Spleen (tissue), 11 donors: ENCODE measurements at regions not wholly inside any gene's neighbourhood (a gene's known extent, or its start where the extent isn't known, plus 50 kb on each side); places are given as distances from the start of the nearest gene placed in this dataset.

ENCODE experiments used
- DNase-seq: peaks from one replicate; pipeline ENCODE4 v3.0.0-alpha.2; 2020
- H3K27ac ChIP-seq, 8 donors: fragments of 200-600 bp; sonication (generic) in 7 of 8; 1 replicate in 4 of 8; 2 replicates in 4 of 8; pipeline versions ENCODE4 v1.5.0 to v1.8.0; 2016 to 2021; ENCODE audit warnings: inconsistent platforms in 4 of 8, mild to moderate bottlenecking in 4 of 8, moderate library complexity in 1 of 8
- H3K27me3 ChIP-seq, 7 donors: fragments of 200-600 bp; sonication (generic) in 6 of 7; replicated peaks in 1 of 7; 1 replicate in 4 of 7; 2 replicates in 3 of 7; pipeline versions ENCODE4 v1.5.0 to v1.8.0; 2016 to 2021; ENCODE audit warnings: inconsistent platforms in 3 of 7, mild to moderate bottlenecking in 1 of 7
- H3K36me3 ChIP-seq, 6 donors: fragments of 200-600 bp; sonication (generic) in 5 of 6; 1 replicate in 4 of 6; 2 replicates in 2 of 6; pipeline versions ENCODE4 v1.5.0 to v1.8.0; 2016 to 2021; ENCODE audit warnings: inconsistent platforms in 2 of 6
- H3K4me1 ChIP-seq, 6 donors: fragments of 200-600 bp; sonication (generic) in 5 of 6; 1 replicate in 3 of 6; 2 replicates in 3 of 6; pipeline versions ENCODE4 v1.5.0 to v1.8.0; 2016 to 2021; ENCODE audit warnings: inconsistent platforms in 3 of 6
- H3K4me3 ChIP-seq, 8 donors: fragments of 200-600 bp; sonication (generic) in 7 of 8; 1 replicate in 4 of 8; 2 replicates in 4 of 8; pipeline versions ENCODE4 v1.5.0 to v1.8.0; 2016 to 2021; ENCODE audit warnings: inconsistent platforms in 4 of 8, mild to moderate bottlenecking in 4 of 8, moderate library complexity in 2 of 8
- H3K9me3 ChIP-seq, 8 donors: fragments of 200-600 bp; sonication (generic) in 7 of 8; 1 replicate in 4 of 8; 2 replicates in 4 of 8; pipeline versions ENCODE4 v1.5.0 to v1.8.0; 2016 to 2021; ENCODE audit warnings: inconsistent platforms in 4 of 8
- POLR2A ChIP-seq, 3 donors: fragments of 450-650 bp; IDR thresholded peaks; one replicate each; pipeline ENCODE4 v1.5.1; 2017; ENCODE audit warnings: antibody characterized with exemption in 3 of 3, mild to moderate bottlenecking in 1 of 3
- POLR2AphosphoS5 ChIP-seq, 3 donors: sonication (generic); formaldehyde crosslinking; IDR thresholded peaks; one replicate each; pipeline ENCODE4 v1.5.1; 2017; ENCODE audit warnings: antibody characterized with exemption in 3 of 3
- WGBS, 5 donors: extraction: QIAGEN DNeasy Blood & Tissue Kit in 3 of 5; methylation state at CpG; one replicate each; pipeline versions ENCODE4 v1.1.5 to v1.1.7; 2013 to 2018; 5-methylcytosine and 5-hydroxymethylcytosine counted together
- intact Hi-C: fragments of 100-400 bp; cut with DNase I; formaldehyde crosslinking; loops from one replicate; pipeline ENCODE4 v1.15.0; 2023; ENCODE audit warnings: low total_unique reads
- TF ChIP-seq, protein P1 (sequence below), 11 experiments: fragments of 200-600 bp in 7 of 11; fragments of 450-650 bp in 4 of 11; sonication (generic) in 4 of 11; IDR thresholded peaks in 8 of 11; conservative IDR thresholded peaks in 3 of 11; 1 replicate in 7 of 11; 2 replicates in 4 of 11; pipeline versions ENCODE4 v1.4.0 to v1.8.0; 2016 to 2021; ENCODE audit warnings: antibody characterized with exemption in 11 of 11, inconsistent platforms in 4 of 11, mild to moderate bottlenecking in 1 of 11
- donor health status: healthy with polysubstance abuse.
- donor health status: DM: no; HTN: no; CAD: no; lungs with moderate emphysema.
- donor health status: DM: no; HTN: no; CAD: no.
- donor health status: Bipolar disorder and iron deficiency.
- donor health status: healthy.
- donor health status: DM: no; HTN: no; CAD: no.
- donor health status: DM: yes; HTN: yes; CAD: no.

DNA sequence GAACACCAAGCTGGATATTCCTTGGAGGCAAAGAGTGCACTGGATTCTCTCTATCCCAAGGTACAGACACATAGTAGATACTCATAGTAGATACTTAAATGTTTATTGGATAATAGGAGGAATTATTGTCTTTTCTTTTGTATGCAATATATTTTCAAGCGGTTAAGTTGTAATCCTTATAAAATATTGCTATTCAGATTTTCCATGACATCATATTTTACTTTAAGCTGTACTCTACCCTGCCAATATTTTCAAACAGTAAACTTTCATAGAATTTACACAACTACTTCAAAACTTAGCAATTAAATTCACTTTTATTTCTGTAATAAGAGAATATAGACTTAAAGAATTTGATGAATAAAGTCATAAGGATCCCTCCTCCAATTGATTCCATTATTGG is 546.5 kb upstream of the CAMK1G start:
- no peak overlapping the region for H3K27ac ChIP-seq
- peaks cover 0 to 10% (median 6%) of the 10 kb centered on the region in 6 donors for H3K4me1 ChIP-seq
- H3K4me3 ChIP-seq, result no peak overlapping the region
- TF ChIP-seq, protein P1, sequence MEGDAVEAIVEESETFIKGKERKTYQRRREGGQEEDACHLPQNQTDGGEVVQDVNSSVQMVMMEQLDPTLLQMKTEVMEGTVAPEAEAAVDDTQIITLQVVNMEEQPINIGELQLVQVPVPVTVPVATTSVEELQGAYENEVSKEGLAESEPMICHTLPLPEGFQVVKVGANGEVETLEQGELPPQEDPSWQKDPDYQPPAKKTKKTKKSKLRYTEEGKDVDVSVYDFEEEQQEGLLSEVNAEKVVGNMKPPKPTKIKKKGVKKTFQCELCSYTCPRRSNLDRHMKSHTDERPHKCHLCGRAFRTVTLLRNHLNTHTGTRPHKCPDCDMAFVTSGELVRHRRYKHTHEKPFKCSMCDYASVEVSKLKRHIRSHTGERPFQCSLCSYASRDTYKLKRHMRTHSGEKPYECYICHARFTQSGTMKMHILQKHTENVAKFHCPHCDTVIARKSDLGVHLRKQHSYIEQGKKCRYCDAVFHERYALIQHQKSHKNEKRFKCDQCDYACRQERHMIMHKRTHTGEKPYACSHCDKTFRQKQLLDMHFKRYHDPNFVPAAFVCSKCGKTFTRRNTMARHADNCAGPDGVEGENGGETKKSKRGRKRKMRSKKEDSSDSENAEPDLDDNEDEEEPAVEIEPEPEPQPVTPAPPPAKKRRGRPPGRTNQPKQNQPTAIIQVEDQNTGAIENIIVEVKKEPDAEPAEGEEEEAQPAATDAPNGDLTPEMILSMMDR (IDR thresholded peaks at IDR 0.05 in 8 of 11, conservative IDR thresholded peaks at IDR 0.05 in 3 of 11), result no peak
- TF ChIP-seq POLR2A (IDR thresholded peaks at IDR 0.05), result no peak
- no peak for TF ChIP-seq POLR2AphosphoS5 (IDR thresholded peaks at IDR 0.05)
- peaks cover 0 to 8% (median 0%) of the 10 kb centered on the region in 7 donors for H3K27me3 ChIP-seq
- no peaks in the 10 kb centered on the region for H3K36me3 ChIP-seq
- WGBS, 5 donors, result 90 to 98% (median 97%) methylated on average over 1 of the region's 1 CpG
- DNase-seq, result no peak
- no peaks in the 10 kb centered on the region for H3K9me3 ChIP-seq
- intact Hi-C loops, result no loop called here

DNA sequence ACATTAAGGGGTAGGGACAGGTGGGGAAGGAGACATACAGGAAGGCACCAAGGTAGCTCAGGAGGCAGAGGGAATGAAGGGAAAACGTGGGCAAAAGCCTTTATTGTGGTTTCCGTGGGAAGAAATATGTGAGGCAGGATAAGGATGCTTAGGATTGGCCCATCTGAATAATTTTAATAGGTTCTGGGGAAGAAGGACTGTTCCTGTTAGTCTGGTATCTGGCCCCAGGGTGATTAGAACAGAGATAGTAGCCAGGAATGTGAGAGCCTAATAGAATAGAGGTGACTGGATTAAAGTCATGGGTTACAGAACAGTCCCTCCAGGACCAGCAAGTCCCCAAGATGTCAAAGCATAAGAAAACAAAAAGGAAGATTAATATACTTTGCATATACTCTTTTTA is 545.2 kb upstream of the CAMK1G start:
- WGBS, 5 donors, result 13 to 72% (median 25%) methylated on average over 2 of the region's 2 CpGs
- no peak for TF ChIP-seq POLR2AphosphoS5 (IDR thresholded peaks at IDR 0.05)
- no peak for TF ChIP-seq POLR2A (IDR thresholded peaks at IDR 0.05)
- TF ChIP-seq, protein P1 (IDR thresholded peaks at IDR 0.05 in 8 of 11, conservative IDR thresholded peaks at IDR 0.05 in 3 of 11), result no peak
- intact Hi-C loops, result no loop called here

DNA sequence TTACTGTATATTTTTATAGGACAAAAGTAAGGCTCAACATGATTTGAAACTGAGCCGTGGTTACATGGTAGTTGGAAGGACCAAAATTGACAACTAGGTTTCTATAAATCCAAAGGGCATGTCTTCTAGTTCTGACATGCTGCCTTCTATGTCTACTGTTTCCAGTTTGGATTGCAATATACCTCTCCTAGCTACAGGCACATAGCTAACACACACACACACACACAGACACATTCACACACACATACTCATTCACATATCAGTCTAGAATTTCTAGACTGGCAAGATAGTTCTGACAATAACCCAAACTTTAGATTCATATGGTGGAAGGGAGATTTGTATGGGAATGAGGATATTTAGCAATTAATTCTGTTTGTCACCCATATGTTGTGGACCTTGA is 544.8 kb upstream of the CAMK1G start:
- no peak for DNase-seq
- Histone ChIP-seq H3K4me1 (peaks cover 0 to 10% (median 6%) of the 10 kb centered on the region in 6 donors), H3K27me3 (peaks cover 0 to 8% (median 0%) of the 10 kb centered on the region in 7 donors), H3K4me3 (no peak overlapping the region), H3K27ac (no peak overlapping the region), H3K9me3 (no peaks in the 10 kb centered on the region), H3K36me3 (no peaks in the 10 kb centered on the region)
- WGBS, 5 donors, result 85 to 89% (median 89%) methylated on average over 1 of the region's 1 CpG
- intact Hi-C loops, result no loop called here
- no peak for TF ChIP-seq POLR2A (IDR thresholded peaks at IDR 0.05)
- TF ChIP-seq, protein P1 (IDR thresholded peaks at IDR 0.05 in 8 of 11, conservative IDR thresholded peaks at IDR 0.05 in 3 of 11), result no peak
- TF ChIP-seq POLR2AphosphoS5 (IDR thresholded peaks at IDR 0.05), result no peak

More for the DNA sequence above, 545.2 kb upstream of the CAMK1G start:
- no peak overlapping the region for H3K4me3 ChIP-seq
- no peak for DNase-seq
- no peak overlapping the region for H3K27ac ChIP-seq
- peaks cover 0 to 8% (median 0%) of the 10 kb centered on the region in 7 donors for H3K27me3 ChIP-seq
- H3K9me3 ChIP-seq, result no peaks in the 10 kb centered on the region
- H3K4me1 ChIP-seq, result peaks cover 0 to 10% (median 6%) of the 10 kb centered on the region in 6 donors
- H3K36me3 ChIP-seq, result no peaks in the 10 kb centered on the region

- 81 to 97% (median 86%) methylated on average over 3 of the region's 3 CpGs for WGBS, 5 donors
- intact Hi-C loops, result no loop called here
These were observed 543.2 kb upstream of the CAMK1G start for GRCh38 chr1:209040351-209040750.

More at GRCh38 chr1:209040351-209040750, 543.2 kb upstream of the CAMK1G start:
- Histone ChIP-seq H3K4me3 (no peak overlapping the region), H3K27me3 (no peaks in the 10 kb centered on the region), H3K9me3 (no peaks in the 10 kb centered on the region), H3K36me3 (no peaks in the 10 kb centered on the region), H3K27ac (no peak overlapping the region), H3K4me1 (peaks cover 0 to 10% (median 6%) of the 10 kb centered on the region in 6 donors)
- DNase-seq, result no peak
- TF ChIP-seq POLR2AphosphoS5 (IDR thresholded peaks at IDR 0.05), result no peak
- TF ChIP-seq, protein P1 (IDR thresholded peaks at IDR 0.05 in 8 of 11, conservative IDR thresholded peaks at IDR 0.05 in 3 of 11), result no peak
- no peak for TF ChIP-seq POLR2A (IDR thresholded peaks at IDR 0.05)
